Heart left ventricle (tissue), 13 donors: ENCODE measurements at regions not wholly inside any gene's neighbourhood (a gene's known extent, or its start where the extent isn't known, plus 50 kb on each side); places are given as distances from the start of the nearest gene placed in this dataset.

ENCODE experiments used
- CTCF ChIP-seq, 12 donors: fragments of 200-600 bp; sonication (generic) in 4 of 12; IDR thresholded peaks; one replicate each; pipeline versions ENCODE4 v1.5.0 to v1.8.0; 2018 to 2022; ENCODE audit warnings: antibody characterized with exemption in 12 of 12, mild to moderate bottlenecking in 5 of 12
- POLR2A ChIP-seq, 2 donors: fragments of 450-650 bp; IDR thresholded peaks; one replicate each; pipeline ENCODE4 v1.6.1; 2017; ENCODE audit warnings: antibody characterized with exemption in 2 of 2, mild to moderate bottlenecking in 2 of 2, moderate library complexity in 2 of 2
- donor health status: ischemic (EF 13 %, LVEDD 7.1; RV severe dilation, severe dysfunction).
- donor health status: DM: no; HTN: yes; CAD: no.
- donor health status: DM: no; HTN: no; CAD: no.
- donor health status: ischemic (EF 25% LVEDD 6.9; RV normal size, moderate dysfunction).
- donor health status: ischemic (EF 25% LVEDD 5.7; RV mildly dilated, moderate dysfunction).
- donor health status: ischemic (EF 35%, LVEDD 5.7; RV mildly dilated, moderate dysfunction).
- donor health status: nonischemic (EF 11% LVEDD 7.7; RV severe dilation, severe dysfunction).
- donor health status: DM: yes; HTN: yes; CAD: no.
- donor health status: PGD.
- donor health status: ischemic (EF 29% LVEDD 5.4; RV normal size, mild dysfunction).
- donor health status: nonischemic (EF 23%, LVEDD 6.1; RV moderate dilation, normal function).

- TF ChIP-seq CTCF (IDR thresholded peaks at IDR 0.05), result no peak
- TF ChIP-seq POLR2A (IDR thresholded peaks at IDR 0.05), result no peak
These were observed 740.4 kb upstream of the RIOK2 start for GRCh38 chr5:97923496-97923895.
